ENCODE measurements at regions not wholly inside any gene's neighbourhood (a gene's known extent, or its start where the extent isn't known, plus 50 kb on each side); places are given as distances from the start of the nearest gene placed in this dataset.

GRCh38 chr12:132438726-132439125, 51.2 kb upstream of the FBRSL1 start:
- TF ChIP-seq CTCF (IDR thresholded peaks at IDR 0.05) (no peak), POLR2AphosphoS5 (IDR thresholded peaks at IDR 0.05) (no peak)

All from upper lobe of left lung (tissue), 4 donors.